Endometrium (tissue), 2 donors: ENCODE measurements at regions not wholly inside any gene's neighbourhood (a gene's known extent, or its start where the extent isn't known, plus 50 kb on each side); places are given as distances from the start of the nearest gene placed in this dataset.
"Not testable (repeated sequence)": the region's sequence is repeated elsewhere in the genome, so short reads cannot be mapped to it uniquely, and the experiment has no call there.

Experiments
- FAIRE-seq: peaks from 2 replicates; lab custom pipeline; 2012; peaks lifted over from hg19 to GRCh38; lab: Jason Lieb, UNC
- donor health status: control.
- donor health status: control.

DNA sequence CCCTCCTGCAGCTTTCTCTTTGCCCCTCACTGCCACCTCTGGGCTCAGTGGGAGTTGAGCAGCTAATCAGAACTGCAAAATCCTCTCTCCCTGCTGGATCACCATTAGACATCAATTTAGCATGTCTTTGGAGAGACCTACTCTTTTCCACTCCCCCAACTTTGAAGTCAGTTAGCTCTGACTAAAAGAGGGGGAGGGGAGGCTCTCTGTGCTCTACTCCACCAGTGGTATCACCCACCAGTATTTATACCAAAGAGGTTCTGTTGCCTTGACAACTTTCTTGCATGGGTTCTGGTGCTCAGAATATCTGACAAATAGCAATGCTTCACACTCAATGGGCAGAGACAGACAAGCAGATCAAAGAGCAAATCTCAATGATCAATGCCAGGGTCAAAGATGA, 146.2 kb upstream of the ROPN1 start:
- no peak for FAIRE-seq

DNA sequence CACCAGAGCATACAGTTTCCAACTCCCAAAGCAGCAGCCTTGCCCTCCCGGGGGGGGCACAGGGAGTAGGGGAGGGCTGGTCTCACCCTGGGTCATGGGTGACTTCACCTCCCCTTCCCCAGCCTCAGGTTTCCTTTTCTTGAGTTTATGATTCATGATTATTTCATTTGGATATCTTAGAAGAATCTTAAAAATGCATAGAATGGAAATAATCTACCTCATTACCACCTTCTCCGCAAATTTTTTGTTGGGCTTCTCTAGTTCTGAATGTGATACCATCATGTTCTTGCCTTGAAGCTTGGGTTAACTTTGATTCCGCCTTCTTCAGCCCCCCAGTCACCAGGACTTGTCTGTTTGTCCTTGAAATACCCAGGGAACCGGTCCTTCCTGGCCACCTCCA, 148.8 kb upstream of the ROPN1 start:
- FAIRE-seq = no peak

DNA sequence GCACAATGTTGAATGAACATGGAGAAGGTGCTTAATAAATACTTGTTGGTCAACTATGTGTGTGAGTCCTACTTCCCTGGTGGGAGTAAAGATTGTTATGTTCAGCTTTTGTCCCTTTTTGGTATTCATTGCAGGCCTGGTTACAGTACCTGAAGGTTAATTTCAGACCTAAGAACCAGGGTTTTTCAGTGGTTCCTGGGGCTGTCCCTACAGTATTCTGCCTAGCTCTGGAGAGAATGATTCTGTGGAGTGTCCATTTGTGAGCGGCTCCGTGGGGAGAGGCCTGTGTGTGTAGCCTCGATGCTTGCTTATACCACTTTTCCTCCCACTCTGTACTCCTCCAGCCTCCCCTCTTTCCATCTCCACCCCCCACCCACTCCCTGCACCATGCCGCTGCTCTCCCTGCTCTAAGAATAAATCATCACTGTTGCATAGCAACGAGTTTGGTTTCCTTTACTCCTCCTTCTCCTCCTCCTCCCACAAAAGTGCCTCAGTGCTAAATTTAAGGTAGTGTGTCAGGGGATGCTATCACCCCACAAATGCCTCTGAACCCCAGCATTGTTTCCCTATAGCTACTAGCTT, 150.6 kb upstream of the ROPN1 start:
- FAIRE-seq = no peak

DNA sequence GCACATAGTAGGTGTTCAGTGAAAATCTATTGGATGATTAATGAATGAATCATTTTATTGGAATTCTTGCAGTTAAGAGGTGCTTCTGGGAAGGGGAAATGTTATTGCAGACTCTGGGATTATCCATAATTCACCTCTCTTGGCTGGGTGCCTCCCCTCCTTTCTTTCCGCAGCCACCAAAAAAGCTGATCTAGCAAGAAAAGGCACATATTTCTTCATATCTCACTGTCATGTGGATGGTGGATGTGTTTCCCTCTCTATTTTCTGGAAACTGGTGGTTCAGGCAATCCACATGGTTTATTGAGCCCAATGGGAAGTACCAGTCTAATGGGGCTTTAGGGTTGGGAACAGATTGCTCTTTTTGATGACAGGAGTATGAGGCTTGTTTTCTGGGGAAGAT, 151.1 kb upstream of the ROPN1 start:
- FAIRE-seq = no peak

DNA sequence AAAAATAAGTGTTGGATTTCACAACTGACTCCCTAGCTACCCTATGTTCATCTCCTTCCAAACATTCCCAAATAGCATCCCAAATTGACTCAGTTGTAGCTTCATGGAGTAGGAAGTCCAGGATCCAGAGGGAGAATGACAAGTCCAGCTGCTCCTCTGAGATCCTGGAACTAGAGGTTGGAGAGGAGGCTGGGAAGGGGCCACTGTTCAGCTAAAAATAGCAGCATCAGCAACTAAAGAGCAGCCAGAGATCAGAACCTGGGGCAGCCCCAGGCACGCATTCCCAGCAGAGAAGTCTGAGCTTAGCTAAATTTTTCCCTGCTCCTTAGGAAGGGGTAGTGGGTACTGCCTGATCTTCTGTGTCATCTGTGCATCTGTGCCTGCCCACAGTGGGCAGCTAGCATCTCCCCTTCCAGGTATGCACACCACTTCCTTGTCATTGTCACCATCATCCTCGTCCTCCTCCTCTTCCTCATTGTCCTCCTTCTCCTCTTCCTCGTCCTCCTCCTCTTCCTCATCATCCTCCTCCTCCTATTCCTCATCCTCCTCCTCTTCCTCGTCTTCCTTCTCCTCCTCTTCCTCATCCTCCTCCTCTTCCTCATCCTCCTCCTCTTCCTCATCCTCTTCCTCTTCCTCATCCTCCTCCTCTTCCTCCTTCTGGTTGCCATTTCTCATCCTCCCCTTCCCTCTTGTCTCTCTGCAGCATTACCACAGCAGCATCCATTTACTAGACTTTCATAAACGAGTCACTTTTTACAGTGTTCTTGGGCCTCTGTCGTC, 152.3 kb upstream of the ROPN1 start:
- FAIRE-seq = no peak

DNA sequence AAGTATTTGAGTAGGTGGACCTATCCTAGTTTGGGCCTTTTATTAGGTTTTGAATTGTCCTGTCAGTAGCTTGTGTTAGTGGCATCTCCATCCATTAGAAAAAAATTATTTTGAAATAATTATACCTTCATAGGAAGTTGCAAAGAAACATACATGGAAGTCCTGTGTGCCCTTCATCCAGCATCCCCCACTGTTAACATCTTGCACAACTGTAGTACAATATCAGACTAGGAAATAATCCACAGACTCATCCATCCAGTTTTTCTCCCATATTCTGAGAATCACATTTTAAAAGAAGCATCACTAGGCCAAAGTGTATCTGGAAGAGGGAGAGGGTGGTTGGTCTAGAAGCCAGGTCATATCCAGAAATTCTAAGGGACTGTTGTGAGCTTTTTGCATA, 155.5 kb upstream of the ROPN1 start:
- FAIRE-seq = no peak

DNA sequence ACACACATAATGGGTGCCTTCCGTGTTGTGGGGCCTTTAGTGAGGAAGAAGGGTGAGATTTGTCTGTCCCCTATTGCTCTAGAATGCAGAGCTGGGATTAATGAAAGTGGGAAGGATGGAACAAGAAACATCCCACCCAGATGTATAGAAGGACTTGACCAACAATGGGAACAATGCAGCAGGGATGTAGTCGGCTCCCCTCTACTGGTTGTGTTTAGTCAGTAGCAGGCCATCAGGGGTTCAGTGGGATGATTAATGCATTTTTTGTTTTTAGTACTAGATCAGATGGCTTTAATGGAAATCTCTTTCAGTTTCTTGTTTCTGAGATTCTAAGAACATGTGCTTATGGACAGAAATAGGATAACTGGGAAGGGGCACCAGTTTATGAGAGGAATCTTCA, 156.0 kb upstream of the ROPN1 start:
- FAIRE-seq = no peak

DNA sequence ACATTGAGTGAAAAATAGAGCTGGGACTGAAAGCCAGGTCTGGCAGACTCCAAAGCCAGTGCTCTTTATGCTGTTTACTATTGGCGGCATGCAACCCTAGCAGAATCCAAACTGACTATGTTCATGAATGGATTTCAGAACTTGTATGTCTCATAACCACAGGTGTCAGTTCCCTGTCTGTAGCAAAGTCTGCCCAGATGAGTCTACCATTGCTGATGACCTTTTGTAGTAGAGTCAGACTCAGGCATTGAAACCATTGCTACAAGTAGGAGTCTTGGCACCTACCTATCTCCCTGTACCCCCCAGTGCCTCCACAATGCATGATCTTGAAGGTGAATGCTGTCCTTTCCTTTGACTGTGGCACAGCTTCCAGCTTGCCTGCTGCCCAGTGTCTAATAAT, 157.2 kb upstream of the ROPN1 start:
- no peak for FAIRE-seq

DNA sequence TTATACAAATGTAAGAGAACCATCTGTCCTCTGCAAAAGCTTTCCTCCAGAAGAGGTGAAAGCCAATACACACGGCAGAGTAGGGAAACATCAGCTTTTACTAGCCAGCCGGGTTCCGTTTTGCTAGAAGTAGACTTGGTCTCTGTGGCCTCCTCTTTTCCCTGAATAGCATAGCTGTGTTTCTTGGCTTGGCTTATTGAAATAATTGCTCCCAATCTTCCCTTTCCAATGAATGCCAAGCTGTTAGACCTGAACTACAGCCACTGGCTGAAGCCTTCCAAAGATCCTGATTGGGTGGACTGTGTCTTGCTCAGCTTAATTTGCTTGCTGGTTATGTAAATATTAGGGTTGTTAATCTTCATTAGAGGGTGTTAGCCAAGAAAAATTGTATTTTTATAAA, 157.8 kb upstream of the ROPN1 start:
- FAIRE-seq = no peak

DNA sequence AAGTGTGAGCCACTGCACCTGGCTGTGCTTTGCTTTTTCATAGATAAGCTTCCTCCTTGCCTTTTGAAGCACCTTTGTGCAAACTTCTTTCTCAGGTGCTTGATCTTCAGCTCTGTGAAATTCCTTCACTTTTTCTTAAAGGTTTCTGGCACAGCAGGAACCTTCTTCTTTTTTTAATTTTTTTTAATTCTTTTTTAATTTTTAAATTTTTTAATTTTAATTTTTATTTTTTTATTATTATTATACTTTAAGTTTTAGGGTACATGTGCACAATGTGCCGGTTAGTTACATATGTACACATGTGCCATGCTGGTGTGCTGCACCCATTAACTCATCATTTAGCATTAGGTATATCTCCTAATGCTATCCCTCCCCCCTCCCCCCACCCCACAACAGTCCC, 161.0 kb upstream of the ROPN1 start:
- FAIRE-seq = not testable (repeated sequence)

DNA sequence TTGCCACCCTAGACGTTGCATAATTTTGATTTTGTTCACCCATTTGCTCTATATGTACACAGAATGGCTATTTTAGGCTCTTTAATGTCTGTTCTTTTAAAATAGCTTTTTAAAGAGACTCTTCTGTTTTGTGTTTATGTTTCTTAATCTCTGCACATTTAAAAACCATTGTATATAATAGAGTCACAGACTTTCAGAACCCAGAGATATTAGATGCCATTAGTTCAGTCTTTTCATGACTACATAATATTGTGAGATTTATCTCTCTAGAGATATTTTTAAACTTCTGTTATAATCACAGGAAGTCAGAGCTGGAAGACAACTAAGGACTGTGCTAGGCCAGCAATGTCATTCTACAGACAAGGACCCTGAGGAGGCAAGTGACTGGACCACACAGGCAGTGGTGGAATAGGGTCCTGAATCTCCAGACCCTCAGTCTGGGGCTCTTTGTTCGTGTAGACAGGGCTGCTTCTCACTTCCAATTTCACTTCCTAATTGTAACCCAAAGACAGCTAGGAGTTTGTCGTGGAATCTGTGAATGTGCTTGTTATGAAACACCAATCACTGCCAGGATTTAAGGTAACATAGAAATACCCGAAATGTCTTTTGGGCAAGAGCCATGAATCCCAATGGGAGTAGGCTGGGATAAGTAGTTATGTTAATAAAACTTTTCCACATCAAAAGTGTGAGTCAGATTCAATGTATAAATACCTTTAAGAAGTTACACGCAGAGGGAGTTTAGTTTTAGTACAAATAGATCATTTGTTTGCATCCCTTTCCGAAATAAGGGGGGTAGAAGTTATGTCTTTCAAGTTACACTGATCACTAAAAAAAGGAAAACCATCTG, 165.2 kb upstream of the ROPN1 start:
- FAIRE-seq = no peak

DNA sequence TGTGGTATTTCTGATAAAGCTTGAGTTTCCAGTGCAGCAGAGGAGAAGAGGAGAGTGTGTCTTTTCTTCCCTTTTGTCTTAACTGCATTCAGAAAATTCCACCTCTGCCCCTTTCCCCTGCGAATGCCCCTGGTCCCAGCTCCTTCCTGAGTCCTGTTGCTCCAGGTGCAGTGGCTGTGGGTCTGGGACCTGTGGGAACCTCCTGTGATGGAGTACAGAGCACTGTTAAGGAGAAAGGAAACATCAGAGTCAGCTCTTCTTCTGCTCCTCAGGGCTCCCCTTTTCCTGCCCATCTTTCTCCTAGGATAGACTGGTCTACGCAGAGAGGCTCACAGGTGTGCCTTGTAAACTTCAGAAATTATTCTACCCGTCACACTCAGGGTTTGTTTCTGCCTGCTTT, 165.8 kb upstream of the ROPN1 start:
- FAIRE-seq = no peak

DNA sequence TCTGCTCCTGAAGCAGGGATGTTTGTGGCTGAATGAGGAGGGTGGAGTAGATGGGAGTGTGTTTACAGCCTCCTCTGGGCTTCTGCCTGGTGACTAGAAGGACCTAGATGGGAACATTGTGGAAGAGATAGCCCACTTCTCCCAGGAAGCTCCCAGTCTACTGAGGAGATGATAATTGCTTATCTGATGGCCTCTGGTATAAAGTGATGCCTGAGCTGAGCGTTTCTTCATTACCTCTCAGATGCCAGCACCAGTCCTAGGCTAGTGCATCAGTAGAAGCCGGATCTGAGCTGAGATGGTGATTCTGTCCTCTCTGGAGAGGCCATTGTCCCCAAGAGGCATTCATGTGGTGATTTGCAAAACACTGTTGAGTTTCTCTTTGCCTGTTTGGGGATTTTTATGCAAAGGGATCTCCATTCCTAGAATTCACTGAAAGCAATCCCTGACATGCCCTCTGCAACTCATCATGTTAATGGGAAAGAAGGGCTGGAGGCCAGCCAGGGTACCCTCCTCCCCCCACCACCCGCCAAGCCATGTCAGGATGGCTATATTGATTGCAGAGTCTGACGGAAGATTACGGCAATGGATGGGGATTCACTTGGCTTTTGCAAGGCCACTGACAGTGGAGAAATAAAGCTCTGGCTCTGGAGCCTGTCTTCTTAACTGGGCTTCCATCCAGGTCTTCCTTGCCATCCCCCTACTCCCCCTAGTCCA, 166.4 kb upstream of the ROPN1 start:
- no peak for FAIRE-seq

DNA sequence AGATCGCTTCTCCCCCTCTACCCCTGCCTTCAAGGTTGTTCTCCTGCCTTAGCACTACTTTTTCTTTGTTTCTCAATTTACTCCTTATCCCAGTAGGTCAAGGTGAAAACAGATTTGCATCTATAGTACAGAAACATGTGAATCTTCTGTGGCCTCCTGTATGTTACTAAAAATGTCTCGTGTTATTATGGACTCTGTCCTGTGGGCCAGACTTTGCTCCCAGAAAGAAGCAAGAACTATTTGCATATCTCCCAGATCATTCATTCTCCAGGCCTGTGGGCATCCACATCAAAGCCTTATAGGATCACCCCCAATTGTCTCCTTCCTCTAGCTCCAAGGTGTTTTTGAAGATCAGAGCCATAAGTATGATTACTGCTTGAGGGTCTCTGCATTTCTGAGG, 169.5 kb upstream of the ROPN1 start:
- FAIRE-seq = no peak

DNA sequence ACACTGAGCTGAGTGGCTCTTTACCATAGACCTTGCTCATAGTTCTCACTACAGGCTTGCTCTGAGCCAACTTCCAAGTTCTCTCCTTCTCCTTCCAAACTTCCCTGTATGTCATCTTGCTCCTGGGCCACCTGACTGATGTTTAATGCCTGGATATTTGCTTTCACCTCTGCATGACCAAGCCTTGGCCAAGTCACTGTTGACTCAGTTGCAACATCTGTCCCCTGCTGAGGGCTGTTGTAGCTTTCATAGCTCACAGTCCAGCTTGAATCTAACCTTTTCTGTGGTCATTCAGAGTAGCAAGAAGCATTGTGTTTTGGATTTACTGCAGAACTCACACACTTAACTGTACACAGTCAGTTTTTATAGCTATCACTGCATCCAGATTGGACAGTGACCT, 171.8 kb upstream of the ROPN1 start:
- FAIRE-seq = no peak

DNA sequence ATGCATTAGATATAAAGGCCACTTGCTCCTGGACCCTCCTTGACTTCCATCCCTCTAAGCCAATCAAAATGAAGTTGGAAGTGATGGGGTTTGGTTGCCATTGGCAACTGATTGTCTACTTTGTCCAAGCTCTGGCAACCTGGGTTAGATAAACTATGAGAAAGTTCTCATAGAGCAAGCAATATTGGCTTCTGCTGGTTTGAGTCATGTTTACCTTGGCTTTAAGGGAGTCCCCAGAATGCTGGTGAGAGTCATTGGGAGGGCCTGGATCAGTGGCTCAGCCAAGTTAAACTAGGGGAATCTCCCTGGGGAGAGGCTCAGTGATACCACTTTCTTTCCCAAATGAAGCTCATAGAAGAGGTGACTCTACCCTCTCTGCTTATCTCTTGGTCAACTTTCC, 176.3 kb upstream of the ROPN1 start:
- FAIRE-seq = no peak

DNA sequence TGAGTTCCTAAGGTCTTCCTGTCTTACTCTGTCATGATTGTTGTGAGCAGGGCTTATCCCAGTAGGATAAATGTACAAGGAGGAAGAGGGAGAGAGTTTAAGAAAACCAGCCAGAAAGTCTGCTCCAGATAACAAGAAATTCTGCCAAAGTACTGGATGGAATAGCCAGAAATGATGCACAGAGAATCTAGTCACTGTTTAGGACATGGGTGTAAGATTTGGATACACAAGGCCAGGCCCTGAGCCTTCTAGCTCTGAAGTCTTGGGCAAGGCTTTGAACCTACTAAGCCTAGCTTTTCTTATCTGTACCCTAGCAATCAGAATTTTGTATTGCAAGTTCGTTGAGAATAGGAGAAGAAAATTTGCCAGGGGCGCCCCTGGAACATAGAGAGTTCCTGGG, 180.4 kb upstream of the ROPN1 start:
- no peak for FAIRE-seq

DNA sequence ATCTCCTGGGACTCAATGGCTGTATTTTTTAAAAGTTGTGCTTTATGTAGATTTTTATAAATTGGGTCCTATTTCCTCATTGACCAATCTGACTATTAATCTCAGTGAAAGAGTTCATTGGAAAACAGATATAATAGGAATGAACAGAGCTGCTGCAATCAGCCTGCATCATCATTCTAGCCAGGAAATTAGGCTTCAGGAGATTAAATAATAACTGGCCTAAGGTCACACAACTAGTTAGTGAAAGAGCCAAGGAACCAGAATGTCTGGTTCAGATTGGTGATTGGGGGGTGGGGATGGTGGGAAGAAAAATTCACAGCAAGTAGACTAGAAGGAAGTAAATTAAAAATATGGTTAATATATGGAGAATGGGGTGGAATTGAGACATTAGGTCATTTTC, 180.9 kb upstream of the ROPN1 start:
- FAIRE-seq = no peak

DNA sequence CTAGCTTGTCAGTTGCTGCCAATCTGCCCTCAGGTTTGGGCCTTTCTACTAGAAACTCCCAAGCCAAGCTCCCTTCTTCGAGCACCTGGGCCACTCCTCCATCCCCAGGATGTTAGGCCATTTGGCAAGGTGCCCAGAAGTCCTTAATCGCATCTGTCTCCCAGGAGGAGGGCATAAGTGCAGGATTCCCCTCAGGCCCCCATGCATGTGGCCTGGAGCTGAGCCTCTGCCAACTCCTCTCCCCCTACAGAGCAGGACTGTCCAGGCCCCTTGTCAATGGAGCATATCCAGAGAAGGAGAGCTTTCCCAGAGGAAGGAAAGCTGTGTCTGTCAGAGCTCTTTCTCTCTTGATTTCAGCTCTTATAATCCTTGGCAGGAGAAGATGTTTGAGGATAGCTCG, 182.6 kb upstream of the ROPN1 start:
- no peak for FAIRE-seq

DNA sequence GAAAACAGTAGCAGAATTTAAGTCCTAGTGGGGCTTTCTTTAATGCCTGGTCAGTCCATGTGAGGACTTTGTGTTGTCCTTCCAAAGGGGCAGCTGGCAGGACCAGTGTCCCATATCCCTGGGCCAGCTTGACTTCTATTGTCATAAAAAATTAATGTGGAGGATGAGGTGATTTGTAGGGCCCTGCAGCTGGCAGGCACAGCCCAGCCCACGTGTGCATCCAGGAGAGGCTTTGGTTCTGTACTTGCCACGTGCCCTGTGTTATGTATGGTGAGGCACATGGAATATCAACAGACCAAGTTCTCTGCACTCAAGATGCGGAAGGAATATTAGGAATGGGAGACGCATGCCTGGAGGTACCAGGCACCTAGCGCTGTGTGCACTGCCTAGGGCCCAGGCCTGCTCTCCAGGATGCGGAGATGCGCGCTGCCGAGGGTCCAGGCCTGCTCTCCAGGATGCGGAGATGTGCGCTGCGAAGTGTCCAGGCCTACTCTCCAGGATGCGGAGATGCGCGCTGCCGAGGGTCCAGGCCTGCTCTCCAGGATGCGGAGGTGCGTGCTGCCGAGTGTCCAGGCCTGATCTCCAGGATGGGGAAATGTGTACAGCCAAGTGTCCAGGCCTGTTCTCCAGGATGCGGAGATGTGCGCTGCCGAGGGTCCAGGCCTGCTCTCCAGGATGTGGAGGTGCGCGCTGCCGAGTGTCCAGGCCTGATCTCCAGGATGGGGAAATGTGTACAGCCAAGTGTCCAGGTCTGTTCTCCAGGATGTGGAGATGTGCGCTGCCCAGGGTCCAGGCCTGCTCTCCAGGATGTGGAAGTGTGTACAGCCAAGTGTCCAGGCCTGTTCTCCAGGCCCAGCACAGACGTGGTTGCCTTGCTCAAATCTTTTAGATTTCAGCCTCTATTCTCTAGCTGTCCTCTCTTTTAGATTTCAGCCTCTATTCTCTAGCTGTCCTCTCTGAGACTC, 183.3 kb upstream of the ROPN1 start:
- FAIRE-seq = no peak

DNA sequence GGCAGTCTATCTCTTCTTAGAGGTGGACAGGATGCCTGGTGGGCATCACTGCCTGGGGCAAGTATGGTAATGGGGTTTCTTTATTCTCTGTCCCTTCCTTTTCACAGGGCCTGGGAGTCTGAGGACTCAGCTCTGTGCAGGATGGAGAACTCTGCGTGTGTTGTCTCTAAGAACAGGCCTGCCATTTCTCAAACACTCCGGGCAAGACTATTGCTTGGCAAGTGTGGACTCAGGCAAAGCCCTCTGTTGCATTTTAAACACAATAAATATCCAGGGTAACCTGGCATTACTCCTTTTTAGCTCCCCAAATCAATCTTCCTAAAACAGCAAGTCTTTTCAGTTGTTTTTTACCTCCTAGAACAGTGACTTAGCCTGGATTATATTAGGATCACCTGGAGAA, 185.1 kb upstream of the ROPN1 start:
- no peak for FAIRE-seq

DNA sequence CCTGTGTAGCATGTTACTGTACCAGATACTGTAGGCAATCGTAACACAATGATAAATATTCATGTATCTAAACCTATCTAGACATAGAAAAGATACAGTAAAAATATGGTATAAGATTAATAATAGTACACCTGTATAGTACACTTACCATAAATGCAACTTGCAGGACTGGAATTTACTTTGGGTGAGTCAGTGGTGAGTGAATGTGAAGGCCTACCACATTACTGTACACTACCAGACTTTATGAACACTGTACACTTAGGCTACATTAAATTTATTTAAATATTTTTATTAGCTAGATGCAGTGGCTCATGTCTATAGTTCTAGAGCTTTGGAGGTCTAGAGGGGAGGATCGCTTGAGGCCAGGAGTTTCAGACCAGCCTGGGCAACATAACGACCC, 186.6 kb upstream of the ROPN1 start:
- FAIRE-seq = no peak
